SK-N-MC (cell line): ENCODE measurements at regions not wholly inside any gene's neighbourhood (a gene's known extent, or its start where the extent isn't known, plus 50 kb on each side); places are given as distances from the start of the nearest gene placed in this dataset.

Experiments used
- DNase-seq: peaks from one replicate; pipeline ENCODE4 v3.0.0-alpha.2; 2011; ENCODE audit warnings: low read depth, low spot score
- H3K27ac ChIP-seq: fragments of 200-600 bp; sonication (generic); 2 replicates; pipeline ENCODE4 v1.5.1; 2016; ENCODE audit warnings: mixed run types
- H3K36me3 ChIP-seq: fragments of 200-600 bp; sonication (generic); 2 replicates; pipeline ENCODE4 v1.6.1; 2017; ENCODE audit warnings: antibody characterized with exemption, low read length, mixed read lengths; ENCODE audit not compliant: insufficient read depth
- H3K4me3 ChIP-seq: fragments of 200-600 bp; sonication (generic); 2 replicates; pipeline ENCODE4 v1.5.1; 2016
- H3K9ac ChIP-seq: fragments of 200-600 bp; sonication (generic); 2 replicates; pipeline ENCODE4 v1.8.0; 2017; ENCODE audit warnings: mixed run types, mixed read lengths; ENCODE audit not compliant: insufficient read length
- H3K9me3 ChIP-seq: fragments of 200-600 bp; sonication (generic); 2 replicates; pipeline ENCODE4 v1.6.1; 2017; ENCODE audit warnings: low read depth, mild to moderate bottlenecking, antibody characterized with exemption, low read length, moderate library complexity, mixed read lengths
- EZH2 ChIP-seq: fragments of 200-600 bp; sonication (generic); IDR thresholded peaks from one replicate; pipeline ENCODE4 v1.6.1; 2017; ENCODE audit warnings: antibody characterized with exemption
- FOXP2 ChIP-seq: optimal IDR thresholded peaks from 2 replicates; pipeline ENCODE3; 2011; ENCODE audit warnings: mild to moderate bottlenecking, moderate library complexity; ENCODE audit not compliant: insufficient read depth; ENCODE audit errors: extremely low read length, control extremely low read depth
- POLR2AphosphoS5 ChIP-seq: IDR thresholded peaks from 2 replicates; pipeline ENCODE4 v1.6.1; 2012; ENCODE audit warnings: mild to moderate bottlenecking, low read depth, low read length, borderline replicate concordance

- Histone ChIP-seq H3K9ac (no peak overlapping the region), H3K4me3 (no peak overlapping the region), H3K9me3 (no peaks in the 10 kb centered on the region), H3K36me3 (no peaks in the 10 kb centered on the region), H3K27ac (no peak overlapping the region)
- TF ChIP-seq POLR2AphosphoS5 (no peak), EZH2 (no peak), FOXP2 (no peak)
- no peak for DNase-seq
Observed at GRCh38 chr10:8702181-8702580, 647.7 kb downstream of the GATA3 start.

- H3K27ac ChIP-seq: no peak overlapping the region
- H3K9me3 ChIP-seq: no peaks in the 10 kb centered on the region
- no peak for DNase-seq
- H3K4me3 ChIP-seq: no peak overlapping the region
- no peak overlapping the region for H3K9ac ChIP-seq
- H3K36me3 ChIP-seq: no peaks in the 10 kb centered on the region
- TF ChIP-seq FOXP2 (no peak), EZH2 (no peak), POLR2AphosphoS5 (no peak)
Observed at GRCh38 chr10:8705415-8705814, 650.9 kb downstream of the GATA3 start.

- DNase-seq: no peak
- no peak overlapping the region for H3K9ac ChIP-seq
- no peak overlapping the region for H3K27ac ChIP-seq
- no peak for TF ChIP-seq FOXP2
- no peak for TF ChIP-seq POLR2AphosphoS5
- TF ChIP-seq EZH2: no peak
- H3K4me3 ChIP-seq: no peak overlapping the region
- no peaks in the 10 kb centered on the region for H3K9me3 ChIP-seq
- no peaks in the 10 kb centered on the region for H3K36me3 ChIP-seq
Observed at GRCh38 chr10:8712656-8713055, 658.2 kb downstream of the GATA3 start.

- H3K27ac ChIP-seq: no peak overlapping the region
- no peak for DNase-seq
- H3K9me3 ChIP-seq: no peaks in the 10 kb centered on the region
- no peak overlapping the region for H3K9ac ChIP-seq
- H3K36me3 ChIP-seq: no peaks in the 10 kb centered on the region
- no peak overlapping the region for H3K4me3 ChIP-seq
- TF ChIP-seq FOXP2: no peak
- TF ChIP-seq EZH2: no peak
- no peak for TF ChIP-seq POLR2AphosphoS5
Observed at GRCh38 chr10:8719971-8720370, 665.5 kb downstream of the GATA3 start.

- no peak for DNase-seq
Observed at GRCh38 chr10:8721650-8722049, 667.2 kb downstream of the GATA3 start.

GRCh38 chr10:8722835-8723234 is 668.3 kb downstream of the GATA3 start:
- H3K27ac ChIP-seq: no peak overlapping the region
- no peaks in the 10 kb centered on the region for H3K36me3 ChIP-seq
- DNase-seq: no peak
- TF ChIP-seq POLR2AphosphoS5 (no peak), EZH2 (no peak), FOXP2 (no peak)
- no peaks in the 10 kb centered on the region for H3K9me3 ChIP-seq
- no peak overlapping the region for H3K4me3 ChIP-seq
- H3K9ac ChIP-seq: no peak overlapping the region

More at GRCh38 chr10:8721650-8722049, 667.2 kb downstream of the GATA3 start:
- no peaks in the 10 kb centered on the region for H3K9me3 ChIP-seq
- no peak overlapping the region for H3K9ac ChIP-seq
- TF ChIP-seq FOXP2: no peak
- no peak for TF ChIP-seq POLR2AphosphoS5
- TF ChIP-seq EZH2: no peak
- H3K4me3 ChIP-seq: no peak overlapping the region
- H3K36me3 ChIP-seq: no peaks in the 10 kb centered on the region
- no peak overlapping the region for H3K27ac ChIP-seq

GRCh38 chr10:8725343-8725742 is 670.9 kb downstream of the GATA3 start:
- H3K36me3 ChIP-seq: no peaks in the 10 kb centered on the region
- no peak for TF ChIP-seq POLR2AphosphoS5
- TF ChIP-seq EZH2: no peak
- TF ChIP-seq FOXP2: no peak
- no peaks in the 10 kb centered on the region for H3K9me3 ChIP-seq

GRCh38 chr10:8726084-8726778 is 671.7 kb downstream of the GATA3 start:
- DNase-seq: no peak
- Histone ChIP-seq H3K27ac (no peak overlapping the region), H3K36me3 (no peaks in the 10 kb centered on the region), H3K9me3 (no peaks in the 10 kb centered on the region), H3K9ac (no peak overlapping the region), H3K4me3 (no peak overlapping the region)
- TF ChIP-seq POLR2AphosphoS5: no peak
- TF ChIP-seq FOXP2: no peak
- TF ChIP-seq EZH2: no peak

More at GRCh38 chr10:8725343-8725742, 670.9 kb downstream of the GATA3 start:
- Histone ChIP-seq H3K9ac (no peak overlapping the region), H3K27ac (no peak overlapping the region), H3K4me3 (no peak overlapping the region)
- no peak for DNase-seq

GRCh38 chr10:8726779-8727084 is 672.2 kb downstream of the GATA3 start:
- Histone ChIP-seq H3K27ac (no peak overlapping the region), H3K4me3 (no peak overlapping the region), H3K9me3 (no peaks in the 10 kb centered on the region), H3K36me3 (no peaks in the 10 kb centered on the region), H3K9ac (no peak overlapping the region)
- no peak for TF ChIP-seq POLR2AphosphoS5
- no peak for TF ChIP-seq FOXP2
- no peak for TF ChIP-seq EZH2
- no peak for DNase-seq
